Endothelial cell of umbilical vein (primary cell): ENCODE measurements at regions not wholly inside any gene's neighbourhood (a gene's known extent, or its start where the extent isn't known, plus 50 kb on each side); places are given as distances from the start of the nearest gene placed in this dataset.

Source experiments
- BruUV-seq: library from RNA; stranded (reverse); fragments of 400-500 nt; replicated peaks from 2 replicates; lab custom pipeline; 2021; lab: Mats Ljungman, UMichigan
- CTCF ChIA-PET: fragments of 300-600, 350-600 bp; sonication (Branson Sonifier 250); formaldehyde crosslinking; loops from one replicate; lab custom pipeline; 2021; ENCODE audit warnings: antibody characterized with exemption, inconsistent platforms; lab: Charles Lee
- POLR2A ChIA-PET: fragments of 300-600, 350-600 bp; sonication (Branson Sonifier 250); formaldehyde crosslinking; loops from one replicate; lab custom pipeline; 2021; ENCODE audit warnings: antibody characterized with exemption, inconsistent platforms; lab: Charles Lee
- DNase-seq: peaks from one replicate; pipeline ENCODE4 v3.0.0-alpha.2; 2011; ENCODE audit warnings: low read depth, low spot score
- FAIRE-seq: peaks from 2 replicates; lab custom pipeline; 2011; peaks lifted over from hg19 to GRCh38; lab: Jason Lieb, UNC
- H2AFZ ChIP-seq: 2 replicates; pipeline ENCODE4 v1.6.0; 2012; ENCODE audit warnings: low read depth, low read length, control low read depth, inconsistent platforms
- H3K27ac ChIP-seq: 2 replicates; pipeline ENCODE4 v1.5.1; 2011; ENCODE audit warnings: low read depth, mild to moderate bottlenecking, control low read depth, low read length, moderate library complexity; ENCODE audit not compliant: insufficient read depth
- H3K27me3 ChIP-seq, 2 experiments: 2 replicates each; pipeline versions ENCODE4 v1.6.0 to v1.6.1; 2011; ENCODE audit warnings: low read length in 2 of 2, mixed read lengths in 1 of 2; ENCODE audit not compliant: control insufficient read depth in 2 of 2, insufficient read depth in 2 of 2
- H3K36me3 ChIP-seq, 2 experiments: 2 replicates in 1 of 2; 3 replicates in 1 of 2; pipeline ENCODE4 v1.5.1; 2011; ENCODE audit warnings: low read length in 2 of 2, mild to moderate bottlenecking in 1 of 2, moderate library complexity in 1 of 2; ENCODE audit not compliant: control insufficient read depth in 2 of 2, insufficient read depth in 2 of 2; ENCODE audit errors: extremely low read depth in 1 of 2
- H3K4me1 ChIP-seq: 3 replicates; pipeline ENCODE4 v1.5.1; 2011; ENCODE audit warnings: mild to moderate bottlenecking, low read length; ENCODE audit not compliant: control insufficient read depth, insufficient read depth; ENCODE audit errors: extremely low read depth
- H3K4me2 ChIP-seq: 2 replicates; pipeline ENCODE4 v1.6.1; 2011; ENCODE audit warnings: low read length, control low read depth, mixed read lengths; ENCODE audit not compliant: insufficient read depth
- H3K4me3 ChIP-seq, 3 experiments: fragments of 200-600 bp in 1 of 3; sonication (generic), shearing (Covaris generic) in 1 of 3; replicated peaks in 1 of 3; 2 replicates each; pipeline ENCODE4 v1.5.1; 2011 to 2016; ENCODE audit warnings: control low read depth in 3 of 3, low read length in 3 of 3, mild to moderate bottlenecking in 2 of 3, inconsistent platforms in 1 of 3, low read depth in 1 of 3, moderate library complexity in 1 of 3; ENCODE audit not compliant: insufficient read depth in 1 of 3
- H3K79me2 ChIP-seq: 2 replicates; pipeline ENCODE4 v1.6.0; 2012; ENCODE audit warnings: low read length, inconsistent platforms; ENCODE audit not compliant: control insufficient read depth, insufficient read depth
- H3K9ac ChIP-seq: replicated peaks from 2 replicates; pipeline ENCODE3; 2011; ENCODE audit warnings: low read length, control low read depth; ENCODE audit not compliant: insufficient read depth; ENCODE audit errors: extremely low read depth
- H3K9me1 ChIP-seq: replicated peaks from 3 replicates; pipeline ENCODE4 v1.6.0; 2011; ENCODE audit warnings: mild to moderate bottlenecking, low read length; ENCODE audit not compliant: control insufficient read depth, insufficient read depth; ENCODE audit errors: extremely low read depth
- H3K9me3 ChIP-seq: replicated peaks from 2 replicates; pipeline ENCODE4 v1.5.1; 2012; ENCODE audit warnings: low read length, inconsistent platforms; ENCODE audit not compliant: control insufficient read depth, insufficient read depth
- H4K20me1 ChIP-seq: replicated peaks from 2 replicates; pipeline ENCODE3; 2011; ENCODE audit warnings: mild to moderate bottlenecking, low read length; ENCODE audit not compliant: control insufficient read depth, insufficient read depth; ENCODE audit errors: extremely low read depth
- EZH2 ChIP-seq: IDR thresholded peaks from 2 replicates; pipeline ENCODE4 v1.6.1; 2012; ENCODE audit warnings: borderline replicate concordance, low read depth, mild to moderate bottlenecking, moderate library complexity, low read length, inconsistent platforms; ENCODE audit not compliant: severe bottlenecking
- FOS ChIP-seq: IDR thresholded peaks from 2 replicates; pipeline ENCODE4 v1.6.1; 2011; ENCODE audit warnings: mild to moderate bottlenecking, low read length, moderate library complexity, borderline replicate concordance; ENCODE audit not compliant: insufficient read depth
- GATA2 ChIP-seq: IDR thresholded peaks from 2 replicates; pipeline ENCODE4 v1.7.0; 2011; ENCODE audit warnings: low read depth, mild to moderate bottlenecking, moderate library complexity, mixed read lengths, low read length; ENCODE audit not compliant: insufficient read length, insufficient read depth
- JUN ChIP-seq: IDR thresholded peaks from 2 replicates; pipeline ENCODE4 v1.6.1; 2011; ENCODE audit warnings: borderline replicate concordance, low read depth; ENCODE audit not compliant: insufficient read length, insufficient read depth
- MYC ChIP-seq: IDR thresholded peaks from one replicate; pipeline ENCODE4 v1.6.1; 2011; ENCODE audit warnings: mild to moderate bottlenecking, low read depth, low read length
- POLR2A ChIP-seq: IDR thresholded peaks from 2 replicates; pipeline ENCODE4 v1.6.1; 2012; ENCODE audit warnings: low read depth, mild to moderate bottlenecking, control low read depth, low read length
- POLR2AphosphoS5 ChIP-seq: IDR thresholded peaks from 2 replicates; pipeline ENCODE4 v1.6.1; 2012; ENCODE audit warnings: low read depth, mild to moderate bottlenecking, control low read depth, low read length, moderate library complexity; ENCODE audit not compliant: insufficient read depth
- dilution Hi-C: fragments of 300-500 bp; cut with MboI; formaldehyde crosslinking; loops from one replicate; pipeline ENCODE4 v1.15.0; 2019; ENCODE audit warnings: low sequenced_read_pairs; ENCODE audit not compliant: extremely low pct_ligation_motif_present
- intact Hi-C: fragments of 100-400 bp; cut with micrococcal nuclease; formaldehyde crosslinking; loops from one replicate; pipeline ENCODE4 v1.10.0; 2022
- TF ChIP-seq, protein P1 (sequence below), 2 donors: IDR thresholded peaks; 1 replicate in 1 of 2; 2 replicates in 1 of 2; pipeline ENCODE4 v1.5.1; 2011; ENCODE audit warnings: low read length in 2 of 2, mild to moderate bottlenecking in 2 of 2, moderate library complexity in 2 of 2, control low read depth in 1 of 2, inconsistent platforms in 1 of 2, low read depth in 1 of 2; ENCODE audit not compliant: insufficient read depth in 1 of 2; ENCODE audit errors: extremely low read depth in 1 of 2

DNA sequence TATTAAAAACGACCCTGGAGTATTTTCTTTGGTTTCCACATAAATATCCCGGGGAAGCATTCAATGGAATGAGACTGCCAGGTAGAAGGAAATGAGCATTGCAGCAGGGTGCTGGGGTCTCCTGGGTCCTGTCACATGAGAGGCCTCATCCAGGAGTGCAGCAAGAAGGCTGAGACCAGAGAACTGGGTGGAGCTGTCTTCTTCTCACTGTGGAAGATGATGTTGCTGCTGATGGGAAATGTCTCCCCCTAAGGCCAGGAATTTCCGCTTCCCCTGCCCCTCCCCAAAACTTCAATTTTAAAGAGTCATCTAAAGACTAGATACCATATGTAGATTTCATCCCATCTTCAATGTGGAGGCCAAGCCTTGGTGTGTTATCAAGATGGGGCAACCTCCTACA lies 95.2 kb upstream of the SIX2 start:
- FAIRE-seq (no peak), DNase-seq (no peak)
- intact Hi-C loops = no loop called here
- Histone ChIP-seq H3K4me3 (no peak overlapping the region), H3K4me1 (no peaks in the 10 kb centered on the region), H3K27me3 (peaks cover 2 to 5% of the 10 kb centered on the region in 2 experiments), H3K79me2 (no peaks in the 10 kb centered on the region), H4K20me1 (no peaks in the 10 kb centered on the region), H3K36me3 (no peaks in the 10 kb centered on the region), H3K9ac (no peak overlapping the region), H3K27ac (no peak overlapping the region), H3K4me2 (no peak overlapping the region), H2AFZ (no peak overlapping the region), H3K9me1 (no peaks in the 10 kb centered on the region), H3K9me3 (no peaks in the 10 kb centered on the region)
- POLR2A ChIA-PET = no interaction called here
- BruUV-seq = no TSS peak
- CTCF ChIA-PET = no interaction called here
- dilution Hi-C loops = no loop called here
- TF ChIP-seq EZH2 = no peak
- TF ChIP-seq, protein P1, sequence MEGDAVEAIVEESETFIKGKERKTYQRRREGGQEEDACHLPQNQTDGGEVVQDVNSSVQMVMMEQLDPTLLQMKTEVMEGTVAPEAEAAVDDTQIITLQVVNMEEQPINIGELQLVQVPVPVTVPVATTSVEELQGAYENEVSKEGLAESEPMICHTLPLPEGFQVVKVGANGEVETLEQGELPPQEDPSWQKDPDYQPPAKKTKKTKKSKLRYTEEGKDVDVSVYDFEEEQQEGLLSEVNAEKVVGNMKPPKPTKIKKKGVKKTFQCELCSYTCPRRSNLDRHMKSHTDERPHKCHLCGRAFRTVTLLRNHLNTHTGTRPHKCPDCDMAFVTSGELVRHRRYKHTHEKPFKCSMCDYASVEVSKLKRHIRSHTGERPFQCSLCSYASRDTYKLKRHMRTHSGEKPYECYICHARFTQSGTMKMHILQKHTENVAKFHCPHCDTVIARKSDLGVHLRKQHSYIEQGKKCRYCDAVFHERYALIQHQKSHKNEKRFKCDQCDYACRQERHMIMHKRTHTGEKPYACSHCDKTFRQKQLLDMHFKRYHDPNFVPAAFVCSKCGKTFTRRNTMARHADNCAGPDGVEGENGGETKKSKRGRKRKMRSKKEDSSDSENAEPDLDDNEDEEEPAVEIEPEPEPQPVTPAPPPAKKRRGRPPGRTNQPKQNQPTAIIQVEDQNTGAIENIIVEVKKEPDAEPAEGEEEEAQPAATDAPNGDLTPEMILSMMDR (IDR thresholded peaks at IDR 0.05; ENCODE audit: extremely low read depth in 1 of 2, insufficient read depth in 1 of 2, low read depth in 1 of 2, low read length in 2 of 2) = no peak
- no peak for TF ChIP-seq JUN
- TF ChIP-seq POLR2A = no peak
- TF ChIP-seq GATA2 = no peak
- no peak for TF ChIP-seq FOS
- TF ChIP-seq MYC = no peak
- no peak for TF ChIP-seq POLR2AphosphoS5
